Osteocyte (in vitro differentiated cells): ENCODE measurements at regions not wholly inside any gene's neighbourhood (a gene's known extent, or its start where the extent isn't known, plus 50 kb on each side); places are given as distances from the start of the nearest gene placed in this dataset.

Source experiments
- DNase-seq: peaks from one replicate; pipeline ENCODE4 v3.0.0; 2021; ENCODE audit warnings: mixed read lengths; ENCODE audit not compliant: unreplicated experiment; ENCODE audit errors: extremely low spot score
- H3K27ac Mint-ChIP-seq: one replicate; pipeline ENCODE4 v1.8.0; 2021; ENCODE audit warnings: mild to moderate bottlenecking, mixed read lengths; ENCODE audit not compliant: unreplicated experiment
- H3K27me3 Mint-ChIP-seq: one replicate; pipeline ENCODE4 v1.8.0; 2021; ENCODE audit warnings: mixed read lengths; ENCODE audit not compliant: unreplicated experiment
- H3K36me3 Mint-ChIP-seq: one replicate; pipeline ENCODE4 v1.8.0; 2021; ENCODE audit warnings: mixed read lengths; ENCODE audit not compliant: unreplicated experiment
- H3K4me1 Mint-ChIP-seq: one replicate; pipeline ENCODE4 v1.8.0; 2021; ENCODE audit warnings: mixed read lengths; ENCODE audit not compliant: unreplicated experiment
- H3K4me3 Mint-ChIP-seq: one replicate; pipeline ENCODE4 v1.8.0; 2021; ENCODE audit warnings: mild to moderate bottlenecking, moderate library complexity, mixed read lengths; ENCODE audit not compliant: unreplicated experiment
- H3K9me3 Mint-ChIP-seq: one replicate; pipeline ENCODE4 v1.8.0; 2021; ENCODE audit warnings: mixed read lengths; ENCODE audit not compliant: unreplicated experiment
- TF ChIP-seq, protein P1 (sequence below): fragments of 200-600 bp; sonication (generic); IDR thresholded peaks from 2 replicates; pipeline ENCODE4 v1.5.0; 2021; ENCODE audit warnings: antibody characterized with exemption, mild to moderate bottlenecking, moderate library complexity

DNA sequence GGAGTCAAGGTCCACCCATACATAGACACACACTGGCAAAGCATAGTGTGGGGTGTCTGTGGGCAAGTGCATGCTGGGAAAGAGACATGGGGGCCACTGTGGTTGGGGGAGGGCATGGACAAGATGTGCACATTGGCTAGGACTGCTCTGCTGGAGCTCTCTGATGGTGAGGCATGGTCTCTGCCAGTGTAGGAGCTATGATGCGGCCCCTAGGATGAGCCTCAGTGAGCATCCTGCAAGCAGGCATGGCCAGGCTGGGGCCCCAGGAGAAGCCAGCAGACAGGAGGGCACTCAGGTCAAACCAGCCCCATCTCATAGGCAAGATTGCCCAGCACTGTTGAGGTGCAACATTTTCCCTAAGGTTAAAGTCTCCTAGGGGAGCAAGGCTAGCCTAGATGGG lies 489.4 kb downstream of the DNAJB9 start:
- Mint-ChIP-seq H3K4me3 (no peak overlapping the region), H3K4me1 (no peaks in the 10 kb centered on the region), H3K27ac (no peak overlapping the region), H3K27me3 (no peaks in the 10 kb centered on the region), H3K36me3 (no peaks in the 10 kb centered on the region), H3K9me3 (no peaks in the 10 kb centered on the region)
- DNase-seq: no peak
- TF ChIP-seq, protein P1, sequence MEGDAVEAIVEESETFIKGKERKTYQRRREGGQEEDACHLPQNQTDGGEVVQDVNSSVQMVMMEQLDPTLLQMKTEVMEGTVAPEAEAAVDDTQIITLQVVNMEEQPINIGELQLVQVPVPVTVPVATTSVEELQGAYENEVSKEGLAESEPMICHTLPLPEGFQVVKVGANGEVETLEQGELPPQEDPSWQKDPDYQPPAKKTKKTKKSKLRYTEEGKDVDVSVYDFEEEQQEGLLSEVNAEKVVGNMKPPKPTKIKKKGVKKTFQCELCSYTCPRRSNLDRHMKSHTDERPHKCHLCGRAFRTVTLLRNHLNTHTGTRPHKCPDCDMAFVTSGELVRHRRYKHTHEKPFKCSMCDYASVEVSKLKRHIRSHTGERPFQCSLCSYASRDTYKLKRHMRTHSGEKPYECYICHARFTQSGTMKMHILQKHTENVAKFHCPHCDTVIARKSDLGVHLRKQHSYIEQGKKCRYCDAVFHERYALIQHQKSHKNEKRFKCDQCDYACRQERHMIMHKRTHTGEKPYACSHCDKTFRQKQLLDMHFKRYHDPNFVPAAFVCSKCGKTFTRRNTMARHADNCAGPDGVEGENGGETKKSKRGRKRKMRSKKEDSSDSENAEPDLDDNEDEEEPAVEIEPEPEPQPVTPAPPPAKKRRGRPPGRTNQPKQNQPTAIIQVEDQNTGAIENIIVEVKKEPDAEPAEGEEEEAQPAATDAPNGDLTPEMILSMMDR: no peak

DNA sequence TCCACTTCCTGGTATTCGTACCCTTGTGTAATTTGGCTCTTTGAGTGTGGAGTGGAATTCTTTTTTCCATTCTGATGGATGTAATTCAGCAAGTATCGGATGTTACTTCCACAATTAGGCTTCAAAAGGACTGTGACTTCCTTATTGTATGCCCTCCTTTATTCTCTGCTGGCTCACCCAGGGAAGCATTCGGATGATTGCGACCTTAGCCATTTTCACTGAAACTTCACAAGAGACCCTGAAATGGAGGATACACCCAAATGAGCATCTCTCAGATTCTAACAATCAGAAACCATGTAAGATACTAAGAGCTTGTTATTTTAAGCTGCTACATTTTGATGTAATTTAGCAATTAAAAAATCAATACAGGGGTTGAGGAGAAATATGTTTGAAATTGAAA lies 493.1 kb downstream of the DNAJB9 start:
- no peaks in the 10 kb centered on the region for H3K36me3 Mint-ChIP-seq
- H3K4me1 Mint-ChIP-seq: no peaks in the 10 kb centered on the region

GRCh38 chr7:109073543-109073942 lies 503.9 kb downstream of the DNAJB9 start:
- Mint-ChIP-seq H3K4me1 (no peaks in the 10 kb centered on the region), H3K36me3 (no peaks in the 10 kb centered on the region), H3K9me3 (no peaks in the 10 kb centered on the region), H3K27ac (no peak overlapping the region), H3K4me3 (no peak overlapping the region), H3K27me3 (no peaks in the 10 kb centered on the region)
- TF ChIP-seq, protein P1: no peak
- no peak for DNase-seq

More for the DNA sequence above, 493.1 kb downstream of the DNAJB9 start:
- Mint-ChIP-seq H3K9me3 (no peaks in the 10 kb centered on the region), H3K4me3 (no peak overlapping the region), H3K27ac (no peak overlapping the region), H3K27me3 (peaks cover 6% of the 10 kb centered on the region)
- DNase-seq: no peak
- TF ChIP-seq, protein P1: no peak

DNA sequence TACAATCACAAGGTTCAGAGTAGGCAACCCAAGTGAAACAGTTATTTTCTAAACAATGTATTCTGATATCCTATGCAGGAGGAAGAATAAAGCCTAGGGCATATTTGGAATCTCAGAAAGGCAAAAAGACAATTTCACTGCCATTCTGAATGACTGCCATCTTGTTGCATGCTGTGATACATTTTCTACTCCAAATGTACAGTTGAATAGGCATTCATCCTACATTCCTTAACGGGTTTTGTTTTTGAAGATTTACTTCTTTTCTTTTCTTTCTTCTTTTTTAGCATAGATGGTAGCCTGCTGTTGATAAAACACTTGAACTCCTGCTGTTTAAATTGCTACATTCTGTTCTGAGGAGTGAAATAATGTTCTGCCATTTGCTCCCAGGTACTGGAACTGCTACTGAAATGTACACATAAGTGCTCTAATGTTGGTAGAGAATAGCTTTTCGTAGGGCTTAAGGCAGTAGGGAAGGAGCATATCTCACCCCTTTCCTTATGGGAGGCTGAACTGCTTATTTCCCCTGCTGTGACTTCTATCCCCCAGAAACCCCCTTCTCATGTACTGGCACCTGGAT lies 506.8 kb downstream of the DNAJB9 start:
- TF ChIP-seq, protein P1: no peak
- Mint-ChIP-seq H3K9me3 (no peaks in the 10 kb centered on the region), H3K36me3 (no peaks in the 10 kb centered on the region), H3K27me3 (no peaks in the 10 kb centered on the region), H3K4me1 (no peaks in the 10 kb centered on the region), H3K4me3 (no peak overlapping the region), H3K27ac (no peak overlapping the region)
- DNase-seq: no peak

- TF ChIP-seq, protein P1: no peak
- Mint-ChIP-seq H3K4me1 (no peaks in the 10 kb centered on the region), H3K9me3 (peaks cover 7% of the 10 kb centered on the region), H3K36me3 (no peaks in the 10 kb centered on the region), H3K4me3 (no peak overlapping the region), H3K27me3 (no peaks in the 10 kb centered on the region), H3K27ac (no peak overlapping the region)
- no peak for DNase-seq
These were observed 521.4 kb downstream of the DNAJB9 start for GRCh38 chr7:109091042-109091441.
